ENCODE measurements at regions not wholly inside any gene's neighbourhood (a gene's known extent, or its start where the extent isn't known, plus 50 kb on each side); places are given as distances from the start of the nearest gene placed in this dataset.

- no peak for TF ChIP-seq CTCF (IDR thresholded peaks at IDR 0.05; ENCODE audit: low read depth, low read length)
- H3K4me3 ChIP-seq (ENCODE audit: low read depth, low read length): no peak overlapping the region
These were observed 1393.9 kb upstream of the C9orf72 start for GRCh38 chr9:28967226-28967625.

- no peak overlapping the region for H3K4me3 ChIP-seq (ENCODE audit: low read depth, low read length)
- no peak for TF ChIP-seq CTCF (IDR thresholded peaks at IDR 0.05; ENCODE audit: low read depth, low read length)
These were observed 1397.0 kb upstream of the C9orf72 start for GRCh38 chr9:28970241-28970654.

- H3K4me3 ChIP-seq (ENCODE audit: low read depth, low read length): no peak overlapping the region
- TF ChIP-seq CTCF (IDR thresholded peaks at IDR 0.05; ENCODE audit: low read depth, low read length): no peak
These were observed 1398.6 kb upstream of the C9orf72 start for GRCh38 chr9:28971881-28972280.

GRCh38 chr9:28976250-28976649 lies 1403.0 kb upstream of the C9orf72 start:
- no peak for TF ChIP-seq CTCF (IDR thresholded peaks at IDR 0.05; ENCODE audit: low read depth, low read length)
- no peak overlapping the region for H3K4me3 ChIP-seq (ENCODE audit: low read depth, low read length)

GRCh38 chr9:28976684-28977083 lies 1403.4 kb upstream of the C9orf72 start:
- no peak overlapping the region for H3K4me3 ChIP-seq (ENCODE audit: low read depth, low read length)
- no peak for TF ChIP-seq CTCF (IDR thresholded peaks at IDR 0.05; ENCODE audit: low read depth, low read length)

GRCh38 chr9:28981129-28981528 lies 1407.8 kb upstream of the C9orf72 start:
- no peak overlapping the region for H3K4me3 ChIP-seq (ENCODE audit: low read depth, low read length)
- TF ChIP-seq CTCF (IDR thresholded peaks at IDR 0.05; ENCODE audit: low read depth, low read length): no peak

GRCh38 chr9:28981711-28982110 lies 1408.4 kb upstream of the C9orf72 start:
- no peak for TF ChIP-seq CTCF (IDR thresholded peaks at IDR 0.05; ENCODE audit: low read depth, low read length)
- no peak overlapping the region for H3K4me3 ChIP-seq (ENCODE audit: low read depth, low read length)

Measured in WI38 (cell line).